HEK293T (cell line): ENCODE measurements at regions not wholly inside any gene's neighbourhood (a gene's known extent, or its start where the extent isn't known, plus 50 kb on each side); places are given as distances from the start of the nearest gene placed in this dataset.

Experiments used
- CTCF ChIA-PET: fragments of 350-600 bp; formaldehyde crosslinking; extraction: SDS; loops from one replicate; lab custom pipeline; 2021; ENCODE audit warnings: antibody characterized with exemption, inconsistent platforms; lab: Yijun Ruan, JAX
- POLR2A ChIA-PET: fragments of 350-600 bp; formaldehyde crosslinking; extraction: SDS; loops from one replicate; lab custom pipeline; 2020; ENCODE audit warnings: antibody characterized with exemption, inconsistent platforms; lab: Yijun Ruan, JAX
- DNase-seq: peaks from one replicate; pipeline ENCODE4 v3.0.0; 2012; ENCODE audit warnings: mixed read lengths; ENCODE audit errors: extremely low spot score
- ARNT ChIP-seq: fragments of 450-650 bp; IDR thresholded peaks from 2 replicates; pipeline ENCODE4 v1.6.1; 2017; ENCODE audit warnings: mild to moderate bottlenecking
- BHLHE40 ChIP-seq: fragments of 450-650 bp; IDR thresholded peaks from 2 replicates; pipeline ENCODE4 v1.6.1; 2016; ENCODE audit warnings: mild to moderate bottlenecking, moderate library complexity, borderline replicate concordance
- CTBP1 ChIP-seq: fragments of 450-650 bp; IDR thresholded peaks from 2 replicates; pipeline ENCODE4 v1.6.1; 2016; ENCODE audit warnings: borderline replicate concordance
- ELF4 ChIP-seq: fragments of 450-650 bp; IDR thresholded peaks from 2 replicates; pipeline ENCODE4 v1.6.1; 2017; ENCODE audit warnings: antibody characterized with exemption
- FOXA1 ChIP-seq: fragments of 450-650 bp; IDR thresholded peaks from 2 replicates; pipeline ENCODE4 v1.6.1; 2016; ENCODE audit warnings: mild to moderate bottlenecking
- FOXK2 ChIP-seq: fragments of 450-650 bp; IDR thresholded peaks from 2 replicates; pipeline ENCODE4 v1.6.1; 2016; ENCODE audit warnings: mild to moderate bottlenecking
- FOXM1 ChIP-seq: fragments of 450-650 bp; IDR thresholded peaks from 2 replicates; pipeline ENCODE4 v1.6.1; 2017; ENCODE audit warnings: mild to moderate bottlenecking, borderline replicate concordance
- HDGF ChIP-seq: fragments of 450-650 bp; IDR thresholded peaks from 2 replicates; pipeline ENCODE4 v1.6.1; 2017; ENCODE audit warnings: antibody characterized with exemption, borderline replicate concordance
- L3MBTL2 ChIP-seq: fragments of 450-650 bp; conservative IDR thresholded peaks from 2 replicates; pipeline ENCODE4 v1.6.1; 2016; ENCODE audit warnings: mild to moderate bottlenecking
- LEF1 ChIP-seq: fragments of 450-650 bp; IDR thresholded peaks from 2 replicates; pipeline ENCODE4 v1.6.1; 2017; ENCODE audit warnings: mild to moderate bottlenecking, borderline replicate concordance
- NFRKB ChIP-seq: fragments of 450-650 bp; IDR thresholded peaks from 2 replicates; pipeline ENCODE4 v1.6.1; 2016; ENCODE audit warnings: mild to moderate bottlenecking, moderate library complexity
- SP1 ChIP-seq: fragments of 450-650 bp; IDR thresholded peaks from 2 replicates; pipeline ENCODE4 v1.6.1; 2017
- SUZ12 ChIP-seq: fragments of 450-650 bp; IDR thresholded peaks from 2 replicates; pipeline ENCODE4 v1.6.1; 2016; ENCODE audit warnings: mild to moderate bottlenecking
- TARDBP ChIP-seq: fragments of 450-650 bp; IDR thresholded peaks from 2 replicates; pipeline ENCODE4 v1.6.1; 2016
- ZNF384 ChIP-seq: fragments of 450-650 bp; IDR thresholded peaks from 2 replicates; pipeline ENCODE4 v1.6.1; 2016
- TF ChIP-seq, protein P1 (sequence below): fragments of 450-650 bp; IDR thresholded peaks from 2 replicates; pipeline ENCODE4 v1.6.1; 2016

DNA sequence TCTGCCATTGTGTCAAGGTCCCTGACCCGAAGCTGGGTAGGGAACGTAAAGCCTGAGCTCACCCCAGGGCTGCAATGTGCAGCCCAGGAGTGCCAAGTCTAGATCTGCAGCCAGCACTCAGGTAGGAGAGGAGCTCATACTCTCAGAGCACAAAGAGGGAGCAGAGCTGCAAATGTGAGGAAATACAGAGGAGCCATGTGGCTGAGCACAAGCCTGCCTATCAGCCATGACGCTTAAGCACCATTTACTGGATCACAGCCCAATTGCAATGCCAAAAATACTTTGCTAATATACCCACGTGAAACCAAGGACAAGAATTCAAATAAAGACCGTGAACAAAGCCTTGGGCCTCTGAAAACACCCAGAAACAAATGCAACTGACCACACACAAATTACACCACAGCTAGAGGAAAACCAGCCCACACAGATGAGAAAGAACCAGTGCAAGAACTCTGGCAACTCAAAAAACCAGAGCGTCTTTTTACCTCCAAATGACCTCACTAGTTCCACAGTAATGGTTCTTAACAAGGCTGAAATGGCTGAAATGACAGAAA lies 69.0 kb upstream of the HPF1 start:
- CTCF ChIA-PET, result interaction anchor here (0.9 kb wide), 1 partner anchor 22 kb away, joined by 3 read pairs; no protein-coding TSS in a partner anchor
- TF ChIP-seq ARNT, result no peak
- TF ChIP-seq L3MBTL2, result no peak
- no peak for TF ChIP-seq ZNF384
- no peak for TF ChIP-seq TARDBP
- TF ChIP-seq NFRKB, result no peak
- no peak for TF ChIP-seq HDGF
- no peak for TF ChIP-seq FOXM1
- TF ChIP-seq, protein P1, sequence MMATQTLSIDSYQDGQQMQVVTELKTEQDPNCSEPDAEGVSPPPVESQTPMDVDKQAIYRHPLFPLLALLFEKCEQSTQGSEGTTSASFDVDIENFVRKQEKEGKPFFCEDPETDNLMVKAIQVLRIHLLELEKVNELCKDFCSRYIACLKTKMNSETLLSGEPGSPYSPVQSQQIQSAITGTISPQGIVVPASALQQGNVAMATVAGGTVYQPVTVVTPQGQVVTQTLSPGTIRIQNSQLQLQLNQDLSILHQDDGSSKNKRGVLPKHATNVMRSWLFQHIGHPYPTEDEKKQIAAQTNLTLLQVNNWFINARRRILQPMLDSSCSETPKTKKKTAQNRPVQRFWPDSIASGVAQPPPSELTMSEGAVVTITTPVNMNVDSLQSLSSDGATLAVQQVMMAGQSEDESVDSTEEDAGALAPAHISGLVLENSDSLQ, result no peak
- TF ChIP-seq FOXA1, result no peak
- no peak for TF ChIP-seq ELF4
- TF ChIP-seq SUZ12, result no peak
- TF ChIP-seq LEF1, result no peak
- TF ChIP-seq CTBP1, result no peak
- no peak for TF ChIP-seq SP1
- DNase-seq, result no peak
- POLR2A ChIA-PET, result no interaction called here

GRCh38 chr4:169823685-169824084 lies 65.9 kb upstream of the HPF1 start:
- ChIA-PET POLR2A (no interaction called here), CTCF (no interaction called here)
- DNase-seq, result peak; percentile 41
- TF ChIP-seq HDGF (no peak), SP1 (no peak), L3MBTL2 (no peak), ELF4 (no peak), LEF1 (no peak), NFRKB (no peak), FOXM1 (no peak), TARDBP (no peak), CTBP1 (no peak), SUZ12 (no peak), ZNF384 (no peak), ARNT (no peak), FOXK2 (no peak), FOXA1 (no peak), BHLHE40 (no peak)
- TF ChIP-seq, protein P1, result no peak

GRCh38 chr4:169821402-169821801 lies 63.7 kb upstream of the HPF1 start:
- CTCF ChIA-PET, result no interaction called here

GRCh38 chr4:169818063-169818679 lies 60.4 kb upstream of the HPF1 start:
- TF ChIP-seq FOXA1 (no peak), FOXM1 (no peak), SP1 (no peak), HDGF (no peak), ARNT (no peak), CTBP1 (no peak), ZNF384 (no peak), TARDBP (no peak), L3MBTL2 (no peak), LEF1 (no peak), SUZ12 (no peak), NFRKB (no peak), FOXK2 (no peak)
- TF ChIP-seq, protein P1, result no peak
- POLR2A ChIA-PET, result no interaction called here
- CTCF ChIA-PET, result no interaction called here
- no peak for DNase-seq

More at GRCh38 chr4:169821402-169821801, 63.7 kb upstream of the HPF1 start:
- POLR2A ChIA-PET, result no interaction called here
- DNase-seq, result no peak
- TF ChIP-seq, protein P1, result no peak
- TF ChIP-seq FOXA1 (no peak), FOXM1 (no peak), L3MBTL2 (no peak), NFRKB (no peak), SP1 (no peak), TARDBP (no peak), BHLHE40 (no peak), LEF1 (no peak), ELF4 (no peak), SUZ12 (no peak), CTBP1 (no peak), HDGF (no peak), ARNT (no peak), ZNF384 (no peak), FOXK2 (no peak)

DNA sequence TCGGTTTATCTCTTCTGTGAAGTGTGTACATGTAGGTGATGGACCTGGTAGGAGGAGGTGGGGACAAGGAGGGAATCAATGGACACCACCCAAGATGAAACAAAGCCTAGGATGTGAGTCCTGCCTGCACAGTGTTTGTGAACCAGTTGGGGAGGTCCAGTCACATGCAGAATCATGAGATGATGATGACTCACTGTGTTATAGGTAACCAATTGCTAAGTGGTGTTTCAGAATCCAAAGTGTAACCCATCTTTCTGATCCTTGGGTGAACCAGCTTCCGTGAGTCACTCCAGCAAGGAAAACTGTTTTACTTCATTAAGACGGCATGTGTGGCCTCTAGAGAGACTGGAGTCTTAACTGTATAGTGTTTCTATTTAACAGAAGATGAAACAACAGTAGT lies 57.9 kb upstream of the HPF1 start:
- POLR2A ChIA-PET, result no interaction called here
- TF ChIP-seq CTBP1 (no peak), L3MBTL2 (no peak), FOXM1 (no peak), TARDBP (no peak), ELF4 (no peak), NFRKB (no peak), SUZ12 (no peak)
- TF ChIP-seq, protein P1, result no peak
- CTCF ChIA-PET, result no interaction called here
- DNase-seq, result no peak
